ENCODE measurements at regions not wholly inside any gene's neighbourhood (a gene's known extent, or its start where the extent isn't known, plus 50 kb on each side); places are given as distances from the start of the nearest gene placed in this dataset.

GRCh38 chr9:26574898-26575440, 317.6 kb downstream of the CAAP1 start:
- TF ChIP-seq CTCF (IDR thresholded peaks at IDR 0.05; ENCODE audit: low read length) (no peak), EZH2 (IDR thresholded peaks at IDR 0.05; ENCODE audit: borderline replicate concordance, low read length) (no peak)
